Activated CD8-positive, alpha-beta T cell treated with anti-CD3 and anti-CD28 coated beads, Interleukin-2, amount 10 ng/mL, durations not matched to agents 7 days and 5 days (primary cell): ENCODE measurements at regions not wholly inside any gene's neighbourhood (a gene's known extent, or its start where the extent isn't known, plus 50 kb on each side); places are given as distances from the start of the nearest gene placed in this dataset.
"Not testable (repeated sequence)": the region's sequence is repeated elsewhere in the genome, so short reads cannot be mapped to it uniquely, and the experiment has no call there.

Source experiments
- ATAC-seq: fragments of 150-1000 bp; cut with Tn5 transposase; one replicate; pipeline ENCODE4 v1.10.0; 2021; ENCODE audit warnings: moderate library complexity
- CTCF ChIA-PET: fragments of 350-600 bp; sonication (Branson Sonifier 250); formaldehyde crosslinking; loops from one replicate; lab custom pipeline; 2021; ENCODE audit warnings: antibody characterized with exemption; lab: Charles Lee
- POLR2A ChIA-PET: fragments of 350-600 bp; sonication (Branson Sonifier 250); formaldehyde crosslinking; loops from one replicate; lab custom pipeline; 2021; ENCODE audit warnings: antibody characterized with exemption; lab: Charles Lee
- DNase-seq: peaks from one replicate; pipeline ENCODE4 v3.0.0-alpha.2; 2020
- H3K27ac Mint-ChIP-seq: one replicate; pipeline ENCODE4 v1.8.0; 2021; ENCODE audit warnings: mild to moderate bottlenecking, mixed read lengths
- H3K27me3 Mint-ChIP-seq: one replicate; pipeline ENCODE4 v1.8.0; 2021; ENCODE audit warnings: low read depth, mixed read lengths
- H3K36me3 Mint-ChIP-seq: one replicate; pipeline ENCODE4 v1.8.0; 2021; ENCODE audit warnings: low read depth, mixed read lengths
- H3K4me1 Mint-ChIP-seq: one replicate; pipeline ENCODE4 v1.8.0; 2021; ENCODE audit warnings: low read depth, mixed read lengths
- H3K4me3 Mint-ChIP-seq: one replicate; pipeline ENCODE4 v1.8.0; 2021; ENCODE audit warnings: mild to moderate bottlenecking, mixed read lengths
- H3K9me3 Mint-ChIP-seq: one replicate; pipeline ENCODE4 v1.8.0; 2022; ENCODE audit warnings: mixed read lengths; ENCODE audit not compliant: insufficient read depth

GRCh38 chr22:11795979-11796378 lies 3732.0 kb upstream of the OR11H1 start:
- H3K27ac Mint-ChIP-seq, DNase-seq, POLR2A ChIA-PET, H3K9me3 Mint-ChIP-seq, H3K27me3 Mint-ChIP-seq, ATAC-seq, H3K36me3 Mint-ChIP-seq, H3K4me1 Mint-ChIP-seq, H3K4me3 Mint-ChIP-seq, CTCF ChIA-PET: not testable (repeated sequence)

GRCh38 chr22:11815481-11815880 lies 3712.5 kb upstream of the OR11H1 start:
- POLR2A ChIA-PET, H3K9me3 Mint-ChIP-seq, H3K36me3 Mint-ChIP-seq, ATAC-seq, CTCF ChIA-PET, H3K27me3 Mint-ChIP-seq, H3K4me3 Mint-ChIP-seq, H3K4me1 Mint-ChIP-seq, H3K27ac Mint-ChIP-seq: not testable (repeated sequence)
- peak; percentile 18 for DNase-seq

GRCh38 chr22:11818845-11819244 lies 3709.1 kb upstream of the OR11H1 start:
- H3K36me3 Mint-ChIP-seq, H3K9me3 Mint-ChIP-seq, POLR2A ChIA-PET, H3K4me3 Mint-ChIP-seq, CTCF ChIA-PET, H3K27me3 Mint-ChIP-seq, H3K4me1 Mint-ChIP-seq, H3K27ac Mint-ChIP-seq, DNase-seq, ATAC-seq: not testable (repeated sequence)

GRCh38 chr22:11822326-11822725 lies 3705.7 kb upstream of the OR11H1 start:
- H3K27me3 Mint-ChIP-seq, POLR2A ChIA-PET, CTCF ChIA-PET, ATAC-seq, DNase-seq, H3K9me3 Mint-ChIP-seq, H3K36me3 Mint-ChIP-seq, H3K4me1 Mint-ChIP-seq, H3K27ac Mint-ChIP-seq, H3K4me3 Mint-ChIP-seq: not testable (repeated sequence)

- POLR2A ChIA-PET, H3K4me3 Mint-ChIP-seq, H3K36me3 Mint-ChIP-seq, CTCF ChIA-PET, H3K27ac Mint-ChIP-seq, H3K27me3 Mint-ChIP-seq, H3K9me3 Mint-ChIP-seq, ATAC-seq, DNase-seq, H3K4me1 Mint-ChIP-seq: not testable (repeated sequence)
Measured at GRCh38 chr22:11825009-11825408, 3703.0 kb upstream of the OR11H1 start.

GRCh38 chr22:11826000-11826399 lies 3702.0 kb upstream of the OR11H1 start:
- H3K9me3 Mint-ChIP-seq, DNase-seq, ATAC-seq, H3K4me3 Mint-ChIP-seq, H3K27me3 Mint-ChIP-seq, H3K4me1 Mint-ChIP-seq, POLR2A ChIA-PET, CTCF ChIA-PET, H3K36me3 Mint-ChIP-seq, H3K27ac Mint-ChIP-seq: not testable (repeated sequence)

GRCh38 chr22:11829426-11829825 lies 3698.6 kb upstream of the OR11H1 start:
- ATAC-seq, H3K27me3 Mint-ChIP-seq, POLR2A ChIA-PET, H3K4me3 Mint-ChIP-seq, CTCF ChIA-PET, H3K9me3 Mint-ChIP-seq, H3K27ac Mint-ChIP-seq, H3K4me1 Mint-ChIP-seq, H3K36me3 Mint-ChIP-seq: not testable (repeated sequence)
- peak; percentile 19 for DNase-seq
